ENCODE measurements at regions not wholly inside any gene's neighbourhood (a gene's known extent, or its start where the extent isn't known, plus 50 kb on each side); places are given as distances from the start of the nearest gene placed in this dataset.

DNA sequence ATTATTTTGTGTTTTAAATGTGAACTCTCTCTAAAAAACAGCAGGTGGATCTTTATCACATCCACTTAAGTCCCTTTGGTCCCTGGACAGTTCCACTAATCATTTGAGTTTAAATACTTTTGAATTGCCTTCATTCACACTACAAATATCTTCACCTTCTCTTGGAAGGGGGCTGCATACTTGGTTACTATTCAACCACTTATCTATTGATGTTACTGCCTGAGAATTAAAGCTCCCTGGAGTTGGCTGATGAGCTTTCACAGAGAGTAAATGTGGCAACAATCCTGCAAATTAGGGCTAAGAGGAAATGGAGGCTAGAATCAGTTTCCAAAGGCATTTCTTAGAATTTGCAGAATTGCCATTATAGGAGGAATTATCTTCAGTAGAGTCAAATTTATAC is 180.4 kb downstream of the ST8SIA4 start:
- Histone ChIP-seq H3K4ac (ENCODE audit: low read depth, low read length) (no peak overlapping the region), H3K36me3 (ENCODE audit: control insufficient read depth in 1 of 2, insufficient read depth in 2 of 2, low read length in 2 of 2) (no peaks in the 10 kb centered on the region), H4K8ac (ENCODE audit: low read depth, low read length) (no peak overlapping the region), H3K4me2 (ENCODE audit: low read length) (no peak overlapping the region), H2AK5ac (ENCODE audit: low read length) (no peak overlapping the region), H3K4me3 (ENCODE audit: low read depth, low read length) (no peak overlapping the region), H3K23ac (ENCODE audit: low read length) (no peak overlapping the region), H2AFZ (ENCODE audit: insufficient read depth, low read length, poor library complexity) (no peak overlapping the region), H4K12ac (ENCODE audit: low read depth, low read length) (no peak overlapping the region), H3K27ac (ENCODE audit: low read depth, low read length) (no peak overlapping the region), H3K79me1 (ENCODE audit: low read length) (no peaks in the 10 kb centered on the region), H2BK5ac (ENCODE audit: low read depth, low read length, poor library complexity) (no peak overlapping the region), H3K9me3 (ENCODE audit: insufficient read depth, low read depth, low read length) (no peaks in the 10 kb centered on the region), H3K27me3 (ENCODE audit: insufficient read depth, low read length) (no peaks in the 10 kb centered on the region), H3K18ac (ENCODE audit: low read length) (no peak overlapping the region), H4K91ac (ENCODE audit: low read depth, low read length) (no peak overlapping the region), H2BK120ac (ENCODE audit: insufficient read depth, low read length, poor library complexity) (no peak overlapping the region), H3K14ac (ENCODE audit: low read length) (no peak overlapping the region), H3K79me2 (ENCODE audit: control insufficient read depth, insufficient read depth, low read length, poor library complexity) (no peaks in the 10 kb centered on the region), H3K9ac (ENCODE audit: low read length) (no peak overlapping the region), H3K4me1 (ENCODE audit: control insufficient read depth in 1 of 2, insufficient read depth in 2 of 2, low read length in 2 of 2) (no peaks in the 10 kb centered on the region), H2BK12ac (ENCODE audit: low read length) (no peak overlapping the region)
- no peak for DNase-seq

DNA sequence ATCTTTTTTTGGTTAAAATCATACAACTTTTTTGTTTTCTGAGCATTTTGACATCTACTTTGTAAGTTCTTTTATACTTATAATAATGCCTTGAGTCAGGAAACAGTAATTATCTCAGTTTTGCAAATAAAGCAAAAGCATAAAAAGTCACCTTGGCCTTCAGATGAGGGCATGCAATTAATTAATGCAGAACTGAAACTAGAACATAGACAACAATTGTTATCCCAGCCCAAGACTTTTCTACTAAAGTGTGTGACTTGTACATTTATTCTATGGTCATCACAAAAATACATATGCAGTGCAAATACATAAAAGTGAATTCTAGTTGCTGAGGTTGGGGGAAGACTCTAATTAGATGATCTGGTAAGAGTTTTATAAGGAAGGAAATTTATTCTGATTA is 179.9 kb downstream of the ST8SIA4 start:
- H4K91ac ChIP-seq (ENCODE audit: low read depth, low read length), result no peak overlapping the region
- H3K9me3 ChIP-seq (ENCODE audit: insufficient read depth, low read depth, low read length), result no peaks in the 10 kb centered on the region
- no peaks in the 10 kb centered on the region for H3K36me3 ChIP-seq (ENCODE audit: control insufficient read depth in 1 of 2, insufficient read depth in 2 of 2, low read length in 2 of 2)
- H2BK5ac ChIP-seq (ENCODE audit: low read depth, low read length, poor library complexity), result no peak overlapping the region
- no peaks in the 10 kb centered on the region for H3K27me3 ChIP-seq (ENCODE audit: insufficient read depth, low read length)
- H2AFZ ChIP-seq (ENCODE audit: insufficient read depth, low read length, poor library complexity), result no peak overlapping the region
- no peak overlapping the region for H3K9ac ChIP-seq (ENCODE audit: low read length)
- DNase-seq, result no peak
- H3K4me1 ChIP-seq (ENCODE audit: control insufficient read depth in 1 of 2, insufficient read depth in 2 of 2, low read length in 2 of 2), result no peaks in the 10 kb centered on the region
- no peak overlapping the region for H3K18ac ChIP-seq (ENCODE audit: low read length)
- H3K4me3 ChIP-seq (ENCODE audit: low read depth, low read length), result no peak overlapping the region
- no peak overlapping the region for H2AK5ac ChIP-seq (ENCODE audit: low read length)
- no peak overlapping the region for H4K8ac ChIP-seq (ENCODE audit: low read depth, low read length)
- no peak overlapping the region for H3K23ac ChIP-seq (ENCODE audit: low read length)
- H3K4me2 ChIP-seq (ENCODE audit: low read length), result no peak overlapping the region
- H2BK12ac ChIP-seq (ENCODE audit: low read length), result no peak overlapping the region
- no peak overlapping the region for H3K27ac ChIP-seq (ENCODE audit: low read depth, low read length)
- no peak overlapping the region for H4K12ac ChIP-seq (ENCODE audit: low read depth, low read length)
- no peak overlapping the region for H3K14ac ChIP-seq (ENCODE audit: low read length)
- no peak overlapping the region for H3K4ac ChIP-seq (ENCODE audit: low read depth, low read length)
- H3K79me2 ChIP-seq (ENCODE audit: control insufficient read depth, insufficient read depth, low read length, poor library complexity), result no peaks in the 10 kb centered on the region
- H2BK120ac ChIP-seq (ENCODE audit: insufficient read depth, low read length, poor library complexity), result no peak overlapping the region
- no peaks in the 10 kb centered on the region for H3K79me1 ChIP-seq (ENCODE audit: low read length)

DNA sequence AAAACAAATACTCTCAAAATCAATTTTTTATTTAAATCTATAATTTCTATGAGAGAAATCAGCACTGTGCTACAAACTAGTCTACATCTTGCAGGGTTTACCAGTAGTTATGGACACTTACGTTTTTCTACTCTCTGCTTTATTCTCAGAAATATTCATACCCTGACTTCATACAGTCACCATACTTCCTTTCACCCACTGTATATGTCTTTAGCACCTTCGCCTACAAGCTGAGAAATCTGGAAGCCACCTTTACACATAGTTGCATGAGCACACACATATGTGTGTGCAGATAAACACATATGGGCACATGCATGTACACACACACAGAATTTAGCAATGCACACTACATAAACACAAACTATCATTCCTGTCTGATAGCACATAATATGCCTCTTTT is 177.0 kb downstream of the ST8SIA4 start:
- WGBS (ENCODE audit: extremely low coverage, insufficient coverage, insufficient read length), result no CpG with 5 or more reads among the region's 2 CpGs
- H2BK12ac ChIP-seq (ENCODE audit: low read length), result no peak overlapping the region
- no peak overlapping the region for H3K4me3 ChIP-seq (ENCODE audit: low read depth, low read length)
- H4K91ac ChIP-seq (ENCODE audit: low read depth, low read length), result no peak overlapping the region
- H2BK5ac ChIP-seq (ENCODE audit: low read depth, low read length, poor library complexity), result no peak overlapping the region
- no peaks in the 10 kb centered on the region for H3K36me3 ChIP-seq (ENCODE audit: control insufficient read depth in 1 of 2, insufficient read depth in 2 of 2, low read length in 2 of 2)
- H2AFZ ChIP-seq (ENCODE audit: insufficient read depth, low read length, poor library complexity), result no peak overlapping the region
- no peak overlapping the region for H3K18ac ChIP-seq (ENCODE audit: low read length)
- H2AK5ac ChIP-seq (ENCODE audit: low read length), result no peak overlapping the region
- no peak overlapping the region for H3K27ac ChIP-seq (ENCODE audit: low read depth, low read length)
- no peak for DNase-seq
- H3K4me1 ChIP-seq (ENCODE audit: control insufficient read depth in 1 of 2, insufficient read depth in 2 of 2, low read length in 2 of 2), result no peaks in the 10 kb centered on the region
- no peaks in the 10 kb centered on the region for H3K27me3 ChIP-seq (ENCODE audit: insufficient read depth, low read length)
- H3K9ac ChIP-seq (ENCODE audit: low read length), result no peak overlapping the region
- H4K8ac ChIP-seq (ENCODE audit: low read depth, low read length), result no peak overlapping the region
- H3K23ac ChIP-seq (ENCODE audit: low read length), result no peak overlapping the region
- no peak overlapping the region for H2BK120ac ChIP-seq (ENCODE audit: insufficient read depth, low read length, poor library complexity)
- no peaks in the 10 kb centered on the region for H3K9me3 ChIP-seq (ENCODE audit: insufficient read depth, low read depth, low read length)
- H3K79me1 ChIP-seq (ENCODE audit: low read length), result no peaks in the 10 kb centered on the region
- no peak overlapping the region for H4K12ac ChIP-seq (ENCODE audit: low read depth, low read length)
- no peak overlapping the region for H3K14ac ChIP-seq (ENCODE audit: low read length)
- no peak overlapping the region for H3K4me2 ChIP-seq (ENCODE audit: low read length)
- H3K79me2 ChIP-seq (ENCODE audit: control insufficient read depth, insufficient read depth, low read length, poor library complexity), result no peaks in the 10 kb centered on the region
- no peak overlapping the region for H3K4ac ChIP-seq (ENCODE audit: low read depth, low read length)

DNA sequence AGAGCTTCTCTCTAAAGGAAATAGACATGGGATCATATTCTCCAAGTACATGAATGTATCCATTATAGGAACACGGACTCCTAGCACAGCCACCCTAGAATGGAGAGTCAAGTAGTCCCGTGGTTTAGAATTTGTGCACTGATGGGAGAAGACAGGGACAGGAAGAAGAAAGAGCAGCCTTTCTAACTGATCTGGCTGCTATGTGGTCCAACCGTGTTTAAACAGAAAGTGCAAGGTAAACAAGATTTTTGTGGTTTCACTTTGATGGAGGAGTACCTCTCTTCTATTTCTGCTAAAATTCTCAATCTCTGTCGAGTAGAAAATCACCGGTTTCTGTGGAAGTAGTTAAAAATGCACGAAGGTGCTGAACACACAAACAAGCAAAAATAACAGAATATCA is 171.3 kb downstream of the ST8SIA4 start:
- Histone ChIP-seq H3K9me3 (ENCODE audit: insufficient read depth, low read depth, low read length) (no peaks in the 10 kb centered on the region), H3K27me3 (ENCODE audit: insufficient read depth, low read length) (no peaks in the 10 kb centered on the region), H3K79me1 (ENCODE audit: low read length) (no peaks in the 10 kb centered on the region), H2AFZ (ENCODE audit: insufficient read depth, low read length, poor library complexity) (no peak overlapping the region), H2BK5ac (ENCODE audit: low read depth, low read length, poor library complexity) (no peak overlapping the region), H3K27ac (ENCODE audit: low read depth, low read length) (no peak overlapping the region), H2BK12ac (ENCODE audit: low read length) (no peak overlapping the region), H3K36me3 (ENCODE audit: control insufficient read depth in 1 of 2, insufficient read depth in 2 of 2, low read length in 2 of 2) (no peaks in the 10 kb centered on the region), H3K4ac (ENCODE audit: low read depth, low read length) (no peak overlapping the region), H3K4me3 (ENCODE audit: low read depth, low read length) (no peak overlapping the region), H3K14ac (ENCODE audit: low read length) (no peak overlapping the region), H3K23ac (ENCODE audit: low read length) (no peak overlapping the region), H3K79me2 (ENCODE audit: control insufficient read depth, insufficient read depth, low read length, poor library complexity) (no peaks in the 10 kb centered on the region), H4K12ac (ENCODE audit: low read depth, low read length) (no peak overlapping the region), H3K4me1 (ENCODE audit: control insufficient read depth in 1 of 2, insufficient read depth in 2 of 2, low read length in 2 of 2) (no peaks in the 10 kb centered on the region), H2AK5ac (ENCODE audit: low read length) (no peak overlapping the region), H4K91ac (ENCODE audit: low read depth, low read length) (no peak overlapping the region), H4K8ac (ENCODE audit: low read depth, low read length) (no peak overlapping the region), H2BK120ac (ENCODE audit: insufficient read depth, low read length, poor library complexity) (no peak overlapping the region), H3K4me2 (ENCODE audit: low read length) (no peak overlapping the region), H3K9ac (ENCODE audit: low read length) (no peak overlapping the region), H3K18ac (ENCODE audit: low read length) (no peak overlapping the region)
- WGBS (ENCODE audit: extremely low coverage, insufficient coverage, insufficient read length), result no CpG with 5 or more reads among the region's 6 CpGs
- DNase-seq, result no peak

DNA sequence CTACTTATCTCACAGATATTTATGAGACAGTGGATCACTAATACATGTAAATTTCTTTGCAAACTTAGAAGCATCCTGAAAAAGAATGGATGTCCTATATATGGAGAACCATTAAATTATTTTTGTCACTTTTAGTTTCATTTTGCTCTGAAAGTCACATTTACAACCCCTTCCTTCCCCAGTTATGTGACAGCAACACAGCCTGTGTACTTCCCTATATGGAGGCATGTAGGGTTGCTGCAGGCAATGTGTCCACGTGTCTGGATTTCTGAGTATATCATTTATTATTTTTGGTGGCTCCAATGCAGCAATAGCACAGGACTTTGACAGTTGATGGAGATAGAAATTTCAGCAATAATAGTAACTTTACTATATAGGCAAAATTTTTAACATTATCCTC is 156.4 kb downstream of the ST8SIA4 start:
- Histone ChIP-seq H3K4me2 (ENCODE audit: low read length) (no peak overlapping the region), H2AFZ (ENCODE audit: insufficient read depth, low read length, poor library complexity) (no peak overlapping the region), H3K79me2 (ENCODE audit: control insufficient read depth, insufficient read depth, low read length, poor library complexity) (no peaks in the 10 kb centered on the region), H3K18ac (ENCODE audit: low read length) (no peak overlapping the region), H2BK12ac (ENCODE audit: low read length) (no peak overlapping the region), H2BK120ac (ENCODE audit: insufficient read depth, low read length, poor library complexity) (no peak overlapping the region), H3K79me1 (ENCODE audit: low read length) (no peaks in the 10 kb centered on the region), H2AK5ac (ENCODE audit: low read length) (no peak overlapping the region), H3K27me3 (ENCODE audit: insufficient read depth, low read length) (no peaks in the 10 kb centered on the region), H3K4me3 (ENCODE audit: low read depth, low read length) (no peak overlapping the region), H3K14ac (ENCODE audit: low read length) (no peak overlapping the region), H4K12ac (ENCODE audit: low read depth, low read length) (no peak overlapping the region), H3K4me1 (ENCODE audit: control insufficient read depth in 1 of 2, insufficient read depth in 2 of 2, low read length in 2 of 2) (no peaks in the 10 kb centered on the region), H3K9me3 (ENCODE audit: insufficient read depth, low read depth, low read length) (no peaks in the 10 kb centered on the region), H3K23ac (ENCODE audit: low read length) (no peak overlapping the region), H4K91ac (ENCODE audit: low read depth, low read length) (no peak overlapping the region), H3K27ac (ENCODE audit: low read depth, low read length) (no peak overlapping the region), H3K9ac (ENCODE audit: low read length) (no peak overlapping the region), H4K8ac (ENCODE audit: low read depth, low read length) (no peak overlapping the region), H3K4ac (ENCODE audit: low read depth, low read length) (no peak overlapping the region), H2BK5ac (ENCODE audit: low read depth, low read length, poor library complexity) (no peak overlapping the region), H3K36me3 (ENCODE audit: control insufficient read depth in 1 of 2, insufficient read depth in 2 of 2, low read length in 2 of 2) (no peaks in the 10 kb centered on the region)
- no CpG with 5 or more reads among the region's 1 CpG for WGBS (ENCODE audit: extremely low coverage, insufficient coverage, insufficient read length)
- DNase-seq, result no peak
